ENCODE measurements at regions not wholly inside any gene's neighbourhood (a gene's known extent, or its start where the extent isn't known, plus 50 kb on each side); places are given as distances from the start of the nearest gene placed in this dataset.

DNA sequence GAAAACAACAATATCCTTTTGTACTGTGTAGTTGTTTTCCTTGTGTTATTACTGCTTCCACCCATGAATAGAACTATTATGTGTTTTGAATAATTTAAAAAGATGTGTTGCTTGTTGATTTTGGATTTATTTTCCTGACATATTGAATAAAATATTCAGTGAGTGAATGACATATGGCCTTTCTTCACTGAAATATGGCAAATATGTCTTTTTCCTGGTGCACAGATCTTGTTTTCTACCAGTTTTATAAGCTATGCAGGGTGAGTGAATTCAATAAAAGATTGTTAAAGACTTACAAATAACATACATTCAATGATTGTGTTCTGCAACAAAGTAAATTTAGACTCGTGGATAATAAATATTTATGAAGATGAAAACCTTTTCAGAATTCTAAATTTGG lies 1216.3 kb upstream of the ADGRL3 start:
- DNase-seq (ENCODE audit: extremely low read depth, low read depth): no peak
- no peak overlapping the region for H3K4me3 ChIP-seq (replicated peaks; ENCODE audit: low read depth, low read length)
- TF ChIP-seq, protein P1, sequence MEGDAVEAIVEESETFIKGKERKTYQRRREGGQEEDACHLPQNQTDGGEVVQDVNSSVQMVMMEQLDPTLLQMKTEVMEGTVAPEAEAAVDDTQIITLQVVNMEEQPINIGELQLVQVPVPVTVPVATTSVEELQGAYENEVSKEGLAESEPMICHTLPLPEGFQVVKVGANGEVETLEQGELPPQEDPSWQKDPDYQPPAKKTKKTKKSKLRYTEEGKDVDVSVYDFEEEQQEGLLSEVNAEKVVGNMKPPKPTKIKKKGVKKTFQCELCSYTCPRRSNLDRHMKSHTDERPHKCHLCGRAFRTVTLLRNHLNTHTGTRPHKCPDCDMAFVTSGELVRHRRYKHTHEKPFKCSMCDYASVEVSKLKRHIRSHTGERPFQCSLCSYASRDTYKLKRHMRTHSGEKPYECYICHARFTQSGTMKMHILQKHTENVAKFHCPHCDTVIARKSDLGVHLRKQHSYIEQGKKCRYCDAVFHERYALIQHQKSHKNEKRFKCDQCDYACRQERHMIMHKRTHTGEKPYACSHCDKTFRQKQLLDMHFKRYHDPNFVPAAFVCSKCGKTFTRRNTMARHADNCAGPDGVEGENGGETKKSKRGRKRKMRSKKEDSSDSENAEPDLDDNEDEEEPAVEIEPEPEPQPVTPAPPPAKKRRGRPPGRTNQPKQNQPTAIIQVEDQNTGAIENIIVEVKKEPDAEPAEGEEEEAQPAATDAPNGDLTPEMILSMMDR (IDR thresholded peaks at IDR 0.05; ENCODE audit: low read depth, low read length, missing control alignments): no peak

DNA sequence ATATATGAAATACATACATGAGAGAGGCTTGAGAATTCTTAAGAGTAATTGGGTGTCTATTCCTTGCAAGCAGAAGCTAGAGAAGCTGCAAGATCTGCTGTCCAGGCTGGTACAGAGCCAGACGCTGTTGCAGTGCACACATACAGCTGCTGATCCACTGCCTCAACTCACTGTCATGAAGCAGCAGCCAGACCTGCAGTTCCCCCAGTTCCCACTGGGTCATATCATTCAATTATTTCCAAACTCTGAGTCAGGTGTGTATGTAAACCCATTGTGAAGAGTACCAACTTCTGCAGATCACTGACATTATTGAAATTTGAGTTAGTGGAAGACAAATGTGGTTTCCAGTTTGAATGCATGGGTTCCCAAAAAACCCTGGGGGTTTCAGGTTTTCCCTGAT lies 1212.8 kb upstream of the ADGRL3 start:
- TF ChIP-seq, protein P1 (IDR thresholded peaks at IDR 0.05; ENCODE audit: low read depth, low read length, missing control alignments): no peak
- H3K4me3 ChIP-seq (replicated peaks; ENCODE audit: low read depth, low read length): no peak overlapping the region

GRCh38 chr4:59994118-59994517 lies 1206.0 kb upstream of the ADGRL3 start:
- no peak overlapping the region for H3K4me3 ChIP-seq (replicated peaks; ENCODE audit: low read depth, low read length)
- no peak for DNase-seq (ENCODE audit: extremely low read depth, low read depth)
- TF ChIP-seq, protein P1 (IDR thresholded peaks at IDR 0.05; ENCODE audit: low read depth, low read length, missing control alignments): no peak

More for the DNA sequence above, 1212.8 kb upstream of the ADGRL3 start:
- DNase-seq (ENCODE audit: extremely low read depth, low read depth): no peak

DNA sequence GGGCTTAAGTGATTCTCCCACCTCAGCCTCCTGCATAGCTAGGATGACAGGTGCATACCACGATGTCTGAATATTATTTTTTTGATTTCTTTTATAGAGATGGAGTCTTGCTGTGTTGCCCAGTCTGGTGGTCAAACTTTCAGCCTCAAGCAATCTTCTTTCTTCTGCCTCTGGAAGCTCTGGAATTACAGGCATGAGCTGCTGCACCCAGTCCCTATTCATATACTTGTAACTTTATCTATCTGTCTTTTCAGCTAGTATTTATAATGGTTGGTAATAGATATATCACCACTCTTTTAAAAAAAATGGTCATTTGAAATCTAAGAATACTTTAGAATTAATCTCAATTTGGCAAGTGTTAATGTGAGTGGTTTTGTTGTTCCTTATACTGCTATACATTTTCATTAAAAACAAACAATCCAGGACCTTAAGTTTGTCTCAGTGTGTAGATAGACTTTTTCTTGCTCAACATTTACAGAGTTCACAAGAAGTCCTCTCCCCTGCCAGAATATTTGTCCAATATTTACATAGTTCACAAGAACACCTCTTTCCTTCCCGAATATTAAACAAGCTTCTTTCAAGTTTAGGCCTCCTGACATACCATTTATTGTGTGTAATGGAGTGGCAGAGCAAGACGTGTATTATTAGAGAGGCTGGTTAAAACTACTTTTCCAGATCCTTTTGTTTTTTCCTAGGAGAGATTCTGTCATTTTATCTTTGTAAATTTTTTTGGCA lies 1197.4 kb upstream of the ADGRL3 start:
- H3K4me3 ChIP-seq (replicated peaks; ENCODE audit: low read depth, low read length): no peak overlapping the region
- DNase-seq (ENCODE audit: extremely low read depth, low read depth): no peak
- TF ChIP-seq, protein P1 (IDR thresholded peaks at IDR 0.05; ENCODE audit: low read depth, low read length, missing control alignments): no peak

GRCh38 chr4:60013464-60014184 lies 1186.5 kb upstream of the ADGRL3 start:
- DNase-seq (ENCODE audit: extremely low read depth, low read depth): no peak
- H3K4me3 ChIP-seq (replicated peaks; ENCODE audit: low read depth, low read length): no peak overlapping the region
- TF ChIP-seq, protein P1 (IDR thresholded peaks at IDR 0.05; ENCODE audit: low read depth, low read length, missing control alignments): no peak

GRCh38 chr4:60016971-60017370 lies 1183.2 kb upstream of the ADGRL3 start:
- no peak for DNase-seq (ENCODE audit: extremely low read depth, low read depth)
- no peak overlapping the region for H3K4me3 ChIP-seq (replicated peaks; ENCODE audit: low read depth, low read length)
- TF ChIP-seq, protein P1 (IDR thresholded peaks at IDR 0.05; ENCODE audit: low read depth, low read length, missing control alignments): no peak
